GM23338 (cell line): ENCODE measurements at regions not wholly inside any gene's neighbourhood (a gene's known extent, or its start where the extent isn't known, plus 50 kb on each side); places are given as distances from the start of the nearest gene placed in this dataset.

Source experiments
- ATAC-seq: fragments of 200-7000 bp; cut with Tn5 transposase; 3 replicates; pipeline ENCODE4 v1.9.1; 2020
- DNase-seq: peaks from one replicate; pipeline ENCODE4 v3.0.0-alpha.2; 2015; ENCODE audit warnings: low spot score
- H2AFZ ChIP-seq: fragments of 200-600 bp; sonication (generic); 2 replicates; pipeline ENCODE4 v1.8.0; 2016; ENCODE audit warnings: antibody characterized with exemption, mild to moderate bottlenecking, moderate library complexity
- H3F3A ChIP-seq: fragments of 200-600 bp; sonication (generic); replicated peaks from 2 replicates; pipeline ENCODE4 v1.8.0; 2017; ENCODE audit warnings: antibody characterized with exemption, mixed run types, low read depth
- H3K27ac ChIP-seq: fragments of 200-600 bp; sonication (generic); 2 replicates; pipeline ENCODE4 v1.6.1; 2016; ENCODE audit warnings: low read depth
- H3K27me3 ChIP-seq: fragments of 200-600 bp; sonication (generic); 2 replicates; pipeline ENCODE4 v1.8.0; 2016; ENCODE audit warnings: mild to moderate bottlenecking, mixed run types, moderate library complexity; ENCODE audit not compliant: insufficient read depth
- H3K36me3 ChIP-seq: fragments of 200-600 bp; sonication (generic); 2 replicates; pipeline ENCODE4 v1.8.0; 2016; ENCODE audit warnings: mild to moderate bottlenecking; ENCODE audit not compliant: insufficient read depth
- H3K4me1 ChIP-seq: fragments of 200-600 bp; sonication (generic); 2 replicates; pipeline ENCODE4 v1.8.0; 2016; ENCODE audit warnings: mild to moderate bottlenecking, moderate library complexity; ENCODE audit not compliant: insufficient read depth
- H3K4me2 ChIP-seq: fragments of 200-600 bp; sonication (generic); 2 replicates; pipeline ENCODE4 v1.7.1; 2017; ENCODE audit warnings: mixed run types
- H3K4me3 ChIP-seq: fragments of 200-600 bp; sonication (generic); 2 replicates; pipeline ENCODE4 v1.6.1; 2016; ENCODE audit warnings: mixed run types
- H3K79me2 ChIP-seq: fragments of 200-600 bp; sonication (generic); replicated peaks from 2 replicates; pipeline ENCODE4 v1.8.0; 2017; ENCODE audit warnings: mild to moderate bottlenecking; ENCODE audit not compliant: insufficient read depth
- H3K9me2 ChIP-seq: fragments of 200-600 bp; sonication (generic); 2 replicates; pipeline ENCODE4 v1.8.0; 2017; ENCODE audit not compliant: insufficient read depth
- H4K20me1 ChIP-seq: fragments of 200-600 bp; sonication (generic); replicated peaks from 2 replicates; pipeline ENCODE4 v1.8.0; 2017; ENCODE audit warnings: mild to moderate bottlenecking; ENCODE audit not compliant: insufficient read depth
- H3K27ac Mint-ChIP-seq: 2 replicates; pipeline ENCODE4 v1.8.0; 2020; ENCODE audit warnings: inconsistent platforms, mild to moderate bottlenecking, moderate library complexity, mixed read lengths
- H3K27me3 Mint-ChIP-seq: 3 replicates; pipeline ENCODE4 v1.8.0; 2022; ENCODE audit warnings: low read depth, mild to moderate bottlenecking, moderate library complexity, mixed read lengths, inconsistent platforms; ENCODE audit not compliant: insufficient read depth, poor library complexity
- H3K36me3 Mint-ChIP-seq: 3 replicates; pipeline ENCODE4 v1.8.0; 2021; ENCODE audit warnings: low read depth, mild to moderate bottlenecking, inconsistent platforms, moderate library complexity, mixed read lengths
- H3K4me1 Mint-ChIP-seq: 3 replicates; pipeline ENCODE4 v1.8.0; 2020; ENCODE audit warnings: mild to moderate bottlenecking, inconsistent platforms, mixed read lengths
- H3K4me3 Mint-ChIP-seq: 3 replicates; pipeline ENCODE4 v1.8.0; 2021; ENCODE audit warnings: moderate library complexity, mild to moderate bottlenecking, inconsistent platforms, mixed read lengths
- H3K9me3 Mint-ChIP-seq: 3 replicates; pipeline ENCODE4 v1.8.0; 2020; ENCODE audit warnings: moderate library complexity, mild to moderate bottlenecking, inconsistent platforms, mixed read lengths
- NANOG ChIP-seq: IDR thresholded peaks from 2 replicates; pipeline ENCODE4 v1.6.1; 2016; ENCODE audit warnings: antibody characterized with exemption, borderline replicate concordance
- STAT1 ChIP-seq: IDR thresholded peaks from one replicate; pipeline ENCODE4 v1.6.1; 2016; ENCODE audit warnings: antibody characterized with exemption; ENCODE audit not compliant: unreplicated experiment
- ZNF462 ChIP-seq: fragments of 250-450 bp; sonication (Bioruptor Pico); IDR thresholded peaks from 2 replicates; pipeline ENCODE4 v1.5.0; 2020; ENCODE audit warnings: mild to moderate bottlenecking, moderate library complexity
- TF ChIP-seq, protein P1 (sequence below): IDR thresholded peaks from one replicate; pipeline ENCODE4 v1.6.1; 2018; ENCODE audit warnings: antibody characterized with exemption; ENCODE audit not compliant: unreplicated experiment

DNA sequence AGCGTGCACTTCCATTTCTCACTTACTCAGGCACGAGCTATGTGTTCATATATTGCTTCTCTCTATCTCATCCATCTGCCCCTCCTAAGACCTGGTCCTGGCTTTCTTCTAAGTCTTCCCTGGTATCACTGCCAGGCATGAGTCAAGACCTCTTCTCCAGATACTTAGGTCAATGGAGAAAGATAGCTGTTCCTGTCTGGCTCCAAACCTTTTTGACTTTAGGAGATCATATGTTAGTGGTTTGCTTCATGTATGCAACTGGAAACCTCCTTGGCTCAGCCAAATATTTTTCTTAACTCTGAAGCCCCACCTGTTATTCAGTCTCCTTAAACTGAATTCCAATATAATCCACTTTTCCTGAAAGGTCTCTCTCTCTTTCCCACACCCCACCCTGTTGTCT lies 211.6 kb upstream of the PTBP2 start:
- Histone ChIP-seq H3K4me2 (no peak overlapping the region), H3K27ac (no peak overlapping the region), H3K4me1 (no peaks in the 10 kb centered on the region), H4K20me1 (no peaks in the 10 kb centered on the region), H3K79me2 (no peaks in the 10 kb centered on the region), H3F3A (no peaks in the 10 kb centered on the region), H3K36me3 (no peaks in the 10 kb centered on the region), H2AFZ (no peak overlapping the region), H3K9me2 (no peaks in the 10 kb centered on the region), H3K27me3 (no peaks in the 10 kb centered on the region), H3K4me3 (no peak overlapping the region)
- 0 out of 2 replicates have a peak overlapping the region, but pooled peaks have one; percentile 19 for H3K27ac Mint-ChIP-seq
- H3K4me3 Mint-ChIP-seq = no peak overlapping the region
- no peaks in the 10 kb centered on the region for H3K36me3 Mint-ChIP-seq
- peaks cover 21% of the 10 kb centered on the region for H3K4me1 Mint-ChIP-seq
- H3K27me3 Mint-ChIP-seq = no peaks in the 10 kb centered on the region
- ATAC-seq = no peak
- TF ChIP-seq NANOG (no peak), ZNF462 (no peak), STAT1 (no peak)
- TF ChIP-seq, protein P1, sequence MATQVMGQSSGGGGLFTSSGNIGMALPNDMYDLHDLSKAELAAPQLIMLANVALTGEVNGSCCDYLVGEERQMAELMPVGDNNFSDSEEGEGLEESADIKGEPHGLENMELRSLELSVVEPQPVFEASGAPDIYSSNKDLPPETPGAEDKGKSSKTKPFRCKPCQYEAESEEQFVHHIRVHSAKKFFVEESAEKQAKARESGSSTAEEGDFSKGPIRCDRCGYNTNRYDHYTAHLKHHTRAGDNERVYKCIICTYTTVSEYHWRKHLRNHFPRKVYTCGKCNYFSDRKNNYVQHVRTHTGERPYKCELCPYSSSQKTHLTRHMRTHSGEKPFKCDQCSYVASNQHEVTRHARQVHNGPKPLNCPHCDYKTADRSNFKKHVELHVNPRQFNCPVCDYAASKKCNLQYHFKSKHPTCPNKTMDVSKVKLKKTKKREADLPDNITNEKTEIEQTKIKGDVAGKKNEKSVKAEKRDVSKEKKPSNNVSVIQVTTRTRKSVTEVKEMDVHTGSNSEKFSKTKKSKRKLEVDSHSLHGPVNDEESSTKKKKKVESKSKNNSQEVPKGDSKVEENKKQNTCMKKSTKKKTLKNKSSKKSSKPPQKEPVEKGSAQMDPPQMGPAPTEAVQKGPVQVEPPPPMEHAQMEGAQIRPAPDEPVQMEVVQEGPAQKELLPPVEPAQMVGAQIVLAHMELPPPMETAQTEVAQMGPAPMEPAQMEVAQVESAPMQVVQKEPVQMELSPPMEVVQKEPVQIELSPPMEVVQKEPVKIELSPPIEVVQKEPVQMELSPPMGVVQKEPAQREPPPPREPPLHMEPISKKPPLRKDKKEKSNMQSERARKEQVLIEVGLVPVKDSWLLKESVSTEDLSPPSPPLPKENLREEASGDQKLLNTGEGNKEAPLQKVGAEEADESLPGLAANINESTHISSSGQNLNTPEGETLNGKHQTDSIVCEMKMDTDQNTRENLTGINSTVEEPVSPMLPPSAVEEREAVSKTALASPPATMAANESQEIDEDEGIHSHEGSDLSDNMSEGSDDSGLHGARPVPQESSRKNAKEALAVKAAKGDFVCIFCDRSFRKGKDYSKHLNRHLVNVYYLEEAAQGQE = no peak
- no peaks in the 10 kb centered on the region for H3K9me3 Mint-ChIP-seq
- DNase-seq = no peak
